ENCODE measurements at regions not wholly inside any gene's neighbourhood (a gene's known extent, or its start where the extent isn't known, plus 50 kb on each side); places are given as distances from the start of the nearest gene placed in this dataset.
"Not testable (repeated sequence)": the region's sequence is repeated elsewhere in the genome, so short reads cannot be mapped to it uniquely, and the experiment has no call there.

GRCh38 chr12:59067083-59067482 lies 146.8 kb upstream of the LRIG3 start:
- intact Hi-C loops (cut with micrococcal nuclease) = no loop called here
- Histone ChIP-seq H3K4me1 (no peaks in the 10 kb centered on the region), H3K9me3 (replicated peaks) (no peaks in the 10 kb centered on the region), H3K36me3 (no peaks in the 10 kb centered on the region), H3K27me3 (ENCODE audit: low read depth) (no peaks in the 10 kb centered on the region), H3K27ac (replicated peaks) (no peak overlapping the region), H3K4me3 (no peak overlapping the region)
- DNase-seq = no peak
- TF ChIP-seq CTCF (IDR thresholded peaks at IDR 0.05; ENCODE audit: borderline replicate concordance) = no peak

- H3K36me3 ChIP-seq = no peaks in the 10 kb centered on the region
- DNase-seq = no peak
- H3K27me3 ChIP-seq (ENCODE audit: low read depth) = no peaks in the 10 kb centered on the region
- H3K27ac ChIP-seq (replicated peaks) = no peak overlapping the region
- no peaks in the 10 kb centered on the region for H3K4me1 ChIP-seq
- no peaks in the 10 kb centered on the region for H3K9me3 ChIP-seq (replicated peaks)
- intact Hi-C loops (cut with micrococcal nuclease) = no loop called here
- no peak for TF ChIP-seq CTCF (IDR thresholded peaks at IDR 0.05; ENCODE audit: borderline replicate concordance)
- no peak overlapping the region for H3K4me3 ChIP-seq
These were observed 146.1 kb upstream of the LRIG3 start for GRCh38 chr12:59066445-59066844.

GRCh38 chr12:59059088-59059935 lies 139.0 kb upstream of the LRIG3 start:
- no peak for DNase-seq
- TF ChIP-seq CTCF (IDR thresholded peaks at IDR 0.05; ENCODE audit: borderline replicate concordance) = no peak
- Histone ChIP-seq H3K4me1 (no peaks in the 10 kb centered on the region), H3K36me3 (no peaks in the 10 kb centered on the region), H3K27ac (replicated peaks) (no peak overlapping the region), H3K27me3 (ENCODE audit: low read depth) (no peaks in the 10 kb centered on the region), H3K9me3 (replicated peaks) (no peaks in the 10 kb centered on the region), H3K4me3 (no peak overlapping the region)
- intact Hi-C loops (cut with micrococcal nuclease) = no loop called here

GRCh38 chr12:59056966-59057365 lies 136.7 kb upstream of the LRIG3 start:
- H3K4me3 ChIP-seq = no peak overlapping the region
- intact Hi-C loops (cut with micrococcal nuclease) = no loop called here
- TF ChIP-seq CTCF (IDR thresholded peaks at IDR 0.05; ENCODE audit: borderline replicate concordance) = no peak
- H3K27me3 ChIP-seq (ENCODE audit: low read depth) = no peaks in the 10 kb centered on the region
- DNase-seq = no peak
- H3K4me1 ChIP-seq = no peaks in the 10 kb centered on the region
- no peak overlapping the region for H3K27ac ChIP-seq (replicated peaks)
- no peaks in the 10 kb centered on the region for H3K9me3 ChIP-seq (replicated peaks)
- no peaks in the 10 kb centered on the region for H3K36me3 ChIP-seq

- Histone ChIP-seq H3K27ac (replicated peaks) (no peak overlapping the region), H3K4me1 (no peaks in the 10 kb centered on the region), H3K9me3 (replicated peaks) (no peaks in the 10 kb centered on the region), H3K36me3 (no peaks in the 10 kb centered on the region), H3K4me3 (no peak overlapping the region), H3K27me3 (ENCODE audit: low read depth) (no peaks in the 10 kb centered on the region)
- intact Hi-C loops (cut with micrococcal nuclease) = no loop called here
- no peak for DNase-seq
- TF ChIP-seq CTCF (IDR thresholded peaks at IDR 0.05; ENCODE audit: borderline replicate concordance) = no peak
These were observed 135.0 kb upstream of the LRIG3 start for GRCh38 chr12:59055204-59055860.

- H3K4me1 ChIP-seq; DNase-seq; H3K36me3 ChIP-seq; H3K27ac ChIP-seq (replicated peaks); H3K9me3 ChIP-seq (replicated peaks); H3K4me3 ChIP-seq; H3K27me3 ChIP-seq (ENCODE audit: low read depth); intact Hi-C loops (cut with micrococcal nuclease): not testable (repeated sequence)
These were observed 133.1 kb upstream of the LRIG3 start for GRCh38 chr12:59053266-59053899.
